ENCODE measurements at regions not wholly inside any gene's neighbourhood (a gene's known extent, or its start where the extent isn't known, plus 50 kb on each side); places are given as distances from the start of the nearest gene placed in this dataset.

DNA sequence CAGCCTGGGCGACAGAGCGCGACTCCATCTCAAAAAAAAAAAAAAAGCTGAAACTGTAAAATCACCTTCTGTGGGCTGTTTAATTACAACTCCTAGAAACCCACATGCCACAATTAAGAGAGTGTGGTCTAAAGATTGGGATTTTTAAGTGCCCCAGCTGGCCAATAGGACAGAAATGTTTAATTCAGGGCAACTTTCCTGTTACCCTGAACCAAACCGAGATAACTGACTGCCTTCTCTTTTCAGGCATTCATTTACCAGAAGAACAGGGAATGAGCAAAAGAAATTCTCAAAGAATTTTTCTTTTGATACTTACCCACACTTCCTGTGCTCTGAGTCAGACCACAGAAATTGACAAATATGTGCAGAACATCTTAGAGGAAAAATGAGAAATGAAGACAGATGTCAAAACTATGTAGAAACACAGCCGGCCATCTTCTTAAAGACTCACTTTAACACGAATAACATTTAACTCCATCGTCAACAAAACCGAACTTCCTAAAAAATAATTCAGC, 221.3 kb upstream of the DAPK1 start:
- TF ChIP-seq EZH2phosphoT487 (IDR thresholded peaks at IDR 0.05; ENCODE audit: low read depth) = no peak
- TF ChIP-seq, protein P1, sequence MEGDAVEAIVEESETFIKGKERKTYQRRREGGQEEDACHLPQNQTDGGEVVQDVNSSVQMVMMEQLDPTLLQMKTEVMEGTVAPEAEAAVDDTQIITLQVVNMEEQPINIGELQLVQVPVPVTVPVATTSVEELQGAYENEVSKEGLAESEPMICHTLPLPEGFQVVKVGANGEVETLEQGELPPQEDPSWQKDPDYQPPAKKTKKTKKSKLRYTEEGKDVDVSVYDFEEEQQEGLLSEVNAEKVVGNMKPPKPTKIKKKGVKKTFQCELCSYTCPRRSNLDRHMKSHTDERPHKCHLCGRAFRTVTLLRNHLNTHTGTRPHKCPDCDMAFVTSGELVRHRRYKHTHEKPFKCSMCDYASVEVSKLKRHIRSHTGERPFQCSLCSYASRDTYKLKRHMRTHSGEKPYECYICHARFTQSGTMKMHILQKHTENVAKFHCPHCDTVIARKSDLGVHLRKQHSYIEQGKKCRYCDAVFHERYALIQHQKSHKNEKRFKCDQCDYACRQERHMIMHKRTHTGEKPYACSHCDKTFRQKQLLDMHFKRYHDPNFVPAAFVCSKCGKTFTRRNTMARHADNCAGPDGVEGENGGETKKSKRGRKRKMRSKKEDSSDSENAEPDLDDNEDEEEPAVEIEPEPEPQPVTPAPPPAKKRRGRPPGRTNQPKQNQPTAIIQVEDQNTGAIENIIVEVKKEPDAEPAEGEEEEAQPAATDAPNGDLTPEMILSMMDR (IDR thresholded peaks at IDR 0.05; ENCODE audit: low read depth, low read length) = no peak
